GM12892 (cell line): ENCODE measurements at regions not wholly inside any gene's neighbourhood (a gene's known extent, or its start where the extent isn't known, plus 50 kb on each side); places are given as distances from the start of the nearest gene placed in this dataset.

Experiments used
- POLR2A ChIP-seq: IDR thresholded peaks from 2 replicates; pipeline ENCODE4 v1.6.1; 2011; ENCODE audit warnings: low read depth, low read length, control low read depth
- POLR2AphosphoS5 ChIP-seq: IDR thresholded peaks from 2 replicates; pipeline ENCODE4 v1.6.1; 2011; ENCODE audit warnings: low read depth, low read length, control low read depth
- TAF1 ChIP-seq: IDR thresholded peaks from 2 replicates; pipeline ENCODE4 v1.6.1; 2011; ENCODE audit warnings: low read depth, mild to moderate bottlenecking, control low read depth, low read length, borderline replicate concordance

- TF ChIP-seq POLR2AphosphoS5: no peak
- no peak for TF ChIP-seq POLR2A
- TF ChIP-seq TAF1: no peak
These were observed 237.4 kb upstream of the PWP1 start for GRCh38 chr12:107448198-107448597.
